Mesodermal cell (in vitro differentiated cells): ENCODE measurements at regions not wholly inside any gene's neighbourhood (a gene's known extent, or its start where the extent isn't known, plus 50 kb on each side); places are given as distances from the start of the nearest gene placed in this dataset.

Experiments used
- H3K27ac ChIP-seq: 2 replicates; pipeline ENCODE4 v1.7.0; 2013; ENCODE audit warnings: mild to moderate bottlenecking, low read depth, low read length, moderate library complexity; ENCODE audit not compliant: severe bottlenecking
- H3K36me3 ChIP-seq: 2 replicates; pipeline ENCODE4 v1.7.1; 2013; ENCODE audit warnings: mild to moderate bottlenecking, low read length, moderate library complexity; ENCODE audit not compliant: control insufficient read depth, insufficient read depth
- H3K4me1 ChIP-seq: one replicate; pipeline ENCODE4 v1.7.1; 2013; ENCODE audit warnings: mild to moderate bottlenecking, low read length; ENCODE audit not compliant: insufficient read depth, control insufficient read depth, poor library complexity, severe bottlenecking
- H3K4me3 ChIP-seq: 2 replicates; pipeline ENCODE4 v1.7.0; 2013; ENCODE audit warnings: low read length, control low read depth, mild to moderate bottlenecking; ENCODE audit not compliant: insufficient read depth, poor library complexity, severe bottlenecking; ENCODE audit errors: extremely low read depth
- H3K9me3 ChIP-seq: 2 replicates; pipeline ENCODE4 v1.7.1; 2013; ENCODE audit warnings: mild to moderate bottlenecking, low read length, moderate library complexity; ENCODE audit not compliant: control insufficient read depth
- WGBS, 2 experiments: methylation state at CpG; one replicate each; pipeline ENCODE4 v1.1.5; 2013; ENCODE audit warnings: missing lambda C conversion rate in 2 of 2; ENCODE audit not compliant: insufficient coverage in 2 of 2; 5-methylcytosine and 5-hydroxymethylcytosine counted together

- Histone ChIP-seq H3K27ac (no peak overlapping the region), H3K9me3 (no peaks in the 10 kb centered on the region)
- 40 to 71% methylated on average over 1 to 2 of the region's 4 CpGs for WGBS, 2 experiments
These were observed 754.5 kb downstream of the C12orf50 start for GRCh38 chr12:87274594-87275245.

GRCh38 chr12:87272851-87273250 lies 756.4 kb downstream of the C12orf50 start:
- no peaks in the 10 kb centered on the region for H3K9me3 ChIP-seq
- no CpG with 5 or more reads among the region's 2 CpGs for WGBS, 2 experiments
- H3K4me3 ChIP-seq = no peak overlapping the region
- H3K27ac ChIP-seq = no peak overlapping the region
- H3K36me3 ChIP-seq = no peaks in the 10 kb centered on the region
- H3K4me1 ChIP-seq = no peaks in the 10 kb centered on the region

More at GRCh38 chr12:87274594-87275245, 754.5 kb downstream of the C12orf50 start:
- Histone ChIP-seq H3K4me1 (no peaks in the 10 kb centered on the region), H3K4me3 (no peak overlapping the region), H3K36me3 (no peaks in the 10 kb centered on the region)

DNA sequence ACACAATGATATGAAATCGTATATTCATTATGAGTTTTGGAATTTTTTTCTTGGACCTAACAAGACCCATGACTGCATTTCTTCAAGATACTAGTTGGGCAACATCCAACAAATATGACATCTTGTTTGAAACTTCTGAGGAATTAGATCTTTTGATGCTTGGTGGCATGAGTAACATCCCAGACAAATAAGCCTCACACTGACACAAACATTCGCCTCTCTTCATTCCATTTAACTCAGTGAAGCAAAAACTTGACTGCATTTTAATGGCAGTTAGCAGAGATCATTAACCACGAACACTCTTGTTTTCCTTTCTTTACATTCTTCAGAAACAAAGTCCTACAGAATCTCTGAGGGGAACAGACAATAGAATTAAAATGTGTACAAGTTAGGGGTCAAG lies 758.3 kb downstream of the C12orf50 start:
- no peaks in the 10 kb centered on the region for H3K4me1 ChIP-seq
- no peaks in the 10 kb centered on the region for H3K36me3 ChIP-seq
- H3K9me3 ChIP-seq = no peaks in the 10 kb centered on the region
- no peak overlapping the region for H3K4me3 ChIP-seq
- WGBS, 2 experiments = 88 to 100% methylated on average over 1 of the region's 3 CpGs
- no peak overlapping the region for H3K27ac ChIP-seq

- Histone ChIP-seq H3K36me3 (no peaks in the 10 kb centered on the region), H3K27ac (no peak overlapping the region)
- WGBS, 2 experiments = 72% methylated on average over 2 of the region's 2 CpGs; no CpG with 5 or more reads in 1 of the 2 experiments
These were observed 762.9 kb downstream of the C12orf50 start for GRCh38 chr12:87266305-87266704.

GRCh38 chr12:87259391-87259790 lies 769.8 kb downstream of the C12orf50 start:
- Histone ChIP-seq H3K9me3 (no peaks in the 10 kb centered on the region), H3K27ac (no peak overlapping the region), H3K36me3 (no peaks in the 10 kb centered on the region), H3K4me3 (no peak overlapping the region), H3K4me1 (no peaks in the 10 kb centered on the region)

More at GRCh38 chr12:87266305-87266704, 762.9 kb downstream of the C12orf50 start:
- no peaks in the 10 kb centered on the region for H3K9me3 ChIP-seq
- no peaks in the 10 kb centered on the region for H3K4me1 ChIP-seq
- H3K4me3 ChIP-seq = no peak overlapping the region

- Histone ChIP-seq H3K9me3 (no peaks in the 10 kb centered on the region), H3K27ac (no peak overlapping the region), H3K36me3 (no peaks in the 10 kb centered on the region), H3K4me3 (no peak overlapping the region), H3K4me1 (no peaks in the 10 kb centered on the region)
- WGBS, 2 experiments = no CpG with 5 or more reads among the region's 2 CpGs
These were observed 774.7 kb downstream of the C12orf50 start for GRCh38 chr12:87254381-87255030.

DNA sequence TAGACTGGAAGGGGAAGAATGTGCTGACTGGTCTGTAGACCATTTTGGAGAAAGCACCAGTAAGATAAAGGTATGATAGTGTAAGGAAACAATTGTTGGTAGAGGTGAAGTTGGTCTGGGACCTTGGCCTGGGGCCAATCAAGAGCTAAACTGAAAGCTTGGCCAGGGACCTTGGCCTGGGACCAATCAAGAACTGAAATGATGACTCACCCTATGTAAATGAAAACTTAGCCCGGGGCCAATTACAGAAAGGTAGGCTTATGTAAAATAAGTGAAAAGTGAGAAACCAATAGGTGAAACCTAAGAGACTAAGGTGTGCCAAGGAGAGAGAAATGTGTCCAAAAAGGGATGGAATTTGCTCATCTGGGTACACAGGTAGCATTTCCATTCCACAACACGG lies 776.0 kb downstream of the C12orf50 start:
- 100% methylated on average over 1 to 2 of the region's 2 CpGs for WGBS, 2 experiments

DNA sequence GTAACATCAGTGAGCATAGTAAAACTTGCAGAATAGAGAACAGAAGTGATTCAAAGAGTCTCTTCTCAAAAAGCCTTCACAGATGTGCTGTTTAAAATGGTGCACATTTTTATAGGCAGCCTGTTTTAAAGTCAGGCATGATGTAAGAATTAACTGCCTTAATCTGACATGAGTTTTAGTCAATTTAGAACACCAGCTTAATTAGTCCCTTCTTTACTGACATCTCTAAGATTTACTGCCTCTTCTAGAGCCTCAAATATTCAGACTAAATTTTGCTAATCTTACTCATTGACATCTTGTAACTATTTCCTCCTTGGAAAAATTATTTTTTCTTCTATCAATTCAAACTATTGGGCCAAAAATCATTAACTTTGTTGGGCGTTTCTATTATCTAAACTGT lies 782.5 kb downstream of the C12orf50 start:
- no peak overlapping the region for H3K4me3 ChIP-seq
- no peaks in the 10 kb centered on the region for H3K4me1 ChIP-seq
- WGBS, 2 experiments = no CpG with 5 or more reads among the region's 1 CpG
- H3K36me3 ChIP-seq = no peaks in the 10 kb centered on the region
- no peak overlapping the region for H3K27ac ChIP-seq
- H3K9me3 ChIP-seq = no peaks in the 10 kb centered on the region

More for the DNA sequence above, 776.0 kb downstream of the C12orf50 start:
- H3K4me1 ChIP-seq = no peaks in the 10 kb centered on the region
- H3K27ac ChIP-seq = no peak overlapping the region
- H3K9me3 ChIP-seq = no peaks in the 10 kb centered on the region
- H3K4me3 ChIP-seq = no peak overlapping the region
- no peaks in the 10 kb centered on the region for H3K36me3 ChIP-seq

DNA sequence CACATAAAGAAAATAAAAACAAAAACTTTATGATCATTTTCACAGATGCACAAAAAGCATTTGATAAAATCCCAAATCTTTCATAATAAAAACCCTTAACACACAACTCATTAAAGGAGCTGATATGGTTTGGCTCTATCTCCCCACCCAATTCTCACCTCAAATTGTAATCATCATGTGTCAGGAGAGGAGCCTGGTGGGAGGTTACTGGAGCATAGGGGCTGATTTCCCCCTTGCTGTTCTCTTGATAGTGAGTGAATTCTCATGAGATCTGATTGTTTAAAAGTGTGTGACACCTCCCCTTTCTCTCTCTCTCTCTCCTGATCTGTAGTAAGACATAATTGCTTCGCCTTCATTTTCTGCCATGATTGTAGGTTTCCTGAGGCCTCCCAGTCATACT lies 790.7 kb downstream of the C12orf50 start:
- H3K36me3 ChIP-seq = no peaks in the 10 kb centered on the region
- no peak overlapping the region for H3K27ac ChIP-seq
- H3K4me1 ChIP-seq = no peaks in the 10 kb centered on the region
- H3K4me3 ChIP-seq = no peak overlapping the region
- whole genome bisulfite sequencing, 2 experiments = no CpG with 5 or more reads among the region's 1 CpG
- no peaks in the 10 kb centered on the region for H3K9me3 ChIP-seq

- no CpG with 5 or more reads among the region's 1 CpG for whole genome bisulfite sequencing, 2 experiments
- Histone ChIP-seq H3K9me3 (no peaks in the 10 kb centered on the region), H3K4me3 (no peak overlapping the region), H3K36me3 (no peaks in the 10 kb centered on the region), H3K27ac (no peak overlapping the region), H3K4me1 (no peaks in the 10 kb centered on the region)
These were observed 794.3 kb downstream of the C12orf50 start for GRCh38 chr12:87234898-87235297.

DNA sequence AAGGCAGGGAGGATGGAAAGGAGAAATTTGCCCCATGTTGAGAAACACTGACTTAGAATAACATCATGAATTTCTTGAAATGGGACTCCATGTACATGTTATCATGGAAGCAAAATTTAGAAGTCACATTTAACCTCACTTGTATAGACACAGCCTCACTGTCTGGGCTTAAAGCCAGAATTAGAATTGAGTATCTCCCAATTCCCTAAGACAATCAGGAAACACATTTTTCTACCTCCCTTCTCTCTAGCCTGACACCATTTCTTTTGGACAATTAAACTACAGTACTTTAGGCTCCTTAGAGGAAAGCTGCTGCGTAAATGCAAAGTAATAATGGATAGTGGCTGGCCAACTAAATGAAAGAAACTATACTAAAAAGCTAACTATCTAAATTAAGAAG lies 795.5 kb downstream of the C12orf50 start:
- no peak overlapping the region for H3K27ac ChIP-seq
- no peaks in the 10 kb centered on the region for H3K4me1 ChIP-seq
- H3K36me3 ChIP-seq = no peaks in the 10 kb centered on the region
- H3K4me3 ChIP-seq = no peak overlapping the region
- WGBS, 2 experiments = no CpG with 5 or more reads among the region's 1 CpG
- no peaks in the 10 kb centered on the region for H3K9me3 ChIP-seq
